HepG2 (cell line): ENCODE measurements at regions not wholly inside any gene's neighbourhood (a gene's known extent, or its start where the extent isn't known, plus 50 kb on each side); places are given as distances from the start of the nearest gene placed in this dataset.

Experiments used
- ATAC-seq: fragments of 200-7000 bp; cut with Tn5 transposase; 3 replicates; pipeline ENCODE4 v1.9.1; 2020; ENCODE audit warnings: mild to moderate bottlenecking, moderate library complexity
- BruUV-seq: library from RNA; stranded (reverse); fragments of 400-500 nt; replicated peaks from 2 replicates; lab custom pipeline; 2021; lab: Mats Ljungman, UMichigan
- CTCF ChIA-PET: fragments of 300-600 bp; formaldehyde crosslinking; extraction: SDS; loops from one replicate; lab custom pipeline; 2021; ENCODE audit warnings: low total read pairs, inconsistent platforms, low intra/inter-chr PET ratio; lab: Yijun Ruan, JAX
- POLR2A ChIA-PET: fragments of 350-600 bp; sonication (Branson Sonifier 250); formaldehyde crosslinking; loops from one replicate; lab custom pipeline; 2020; ENCODE audit warnings: antibody characterized with exemption, inconsistent platforms; lab: Yijun Ruan, JAX
- DNase-seq: peaks from one replicate; pipeline ENCODE4 v3.0.0-alpha.2; 2015; ENCODE audit warnings: low spot score
- FAIRE-seq: peaks from 3 replicates; lab custom pipeline; 2011; peaks lifted over from hg19 to GRCh38; lab: Jason Lieb, UNC
- H2AFZ ChIP-seq: one replicate; pipeline ENCODE4 v1.6.1; 2011; ENCODE audit warnings: low read length, inconsistent platforms
- H3K27ac ChIP-seq: fragments of 300-600 bp; 3 replicates; pipeline ENCODE4 v1.8.0; 2011; ENCODE audit warnings: mixed run types, mild to moderate bottlenecking, mixed read lengths, low read length, inconsistent platforms; ENCODE audit not compliant: insufficient read depth; ENCODE audit errors: extremely low read length
- H3K27me3 ChIP-seq, 2 experiments: fragments of 200-600 bp in 1 of 2; 2 replicates in 1 of 2; 3 replicates in 1 of 2; pipeline versions ENCODE4 v1.6.0 to v1.8.0; 2011; ENCODE audit warnings: low read length in 2 of 2, mild to moderate bottlenecking in 2 of 2, moderate library complexity in 2 of 2, inconsistent platforms in 1 of 2; ENCODE audit not compliant: insufficient read depth in 2 of 2, control insufficient read depth in 1 of 2
- H3K36me3 ChIP-seq, 2 experiments: fragments of 200-600 bp in 1 of 2; replicated peaks in 1 of 2; 2 replicates in 1 of 2; 3 replicates in 1 of 2; pipeline versions ENCODE4 v1.5.1 to v1.8.0; 2011; ENCODE audit warnings: low read length in 2 of 2, inconsistent platforms in 1 of 2; ENCODE audit not compliant: insufficient read depth in 2 of 2, control insufficient read depth in 1 of 2
- H3K4me1 ChIP-seq: 2 replicates; pipeline ENCODE4 v1.5.1; 2012; ENCODE audit warnings: low read length, inconsistent platforms; ENCODE audit not compliant: insufficient read depth
- H3K4me2 ChIP-seq: 2 replicates; pipeline ENCODE4 v1.6.0; 2011; ENCODE audit warnings: low read depth, low read length, inconsistent platforms
- H3K4me3 ChIP-seq, 3 experiments: fragments of 200-600 bp in 1 of 3; sonication (generic), shearing (Covaris generic) in 1 of 3; replicated peaks in 1 of 3; 2 replicates each; pipeline ENCODE4 v1.5.1; 2011 to 2016; ENCODE audit warnings: low read length in 3 of 3, inconsistent platforms in 2 of 3, low read depth in 2 of 3, mild to moderate bottlenecking in 2 of 3, control low read depth in 1 of 3, mixed read lengths in 1 of 3; ENCODE audit not compliant: insufficient read depth in 1 of 3
- H3K79me2 ChIP-seq: one replicate; pipeline ENCODE4 v1.6.1; 2011; ENCODE audit warnings: low read length, inconsistent platforms; ENCODE audit not compliant: insufficient read depth
- H3K9ac ChIP-seq: 2 replicates; pipeline ENCODE4 v1.6.0; 2011; ENCODE audit warnings: mild to moderate bottlenecking, low read depth, low read length, inconsistent platforms; ENCODE audit not compliant: insufficient read depth
- H3K9me3 ChIP-seq: 2 replicates; pipeline ENCODE4 v1.5.1; 2012; ENCODE audit warnings: mild to moderate bottlenecking, low read length
- H4K20me1 ChIP-seq: 2 replicates; pipeline ENCODE4 v1.6.0; 2011; ENCODE audit warnings: inconsistent platforms, mild to moderate bottlenecking, low read length, moderate library complexity; ENCODE audit not compliant: insufficient read depth
- ADNP ChIP-seq: sonication (generic); formaldehyde crosslinking; IDR thresholded peaks from 2 replicates; pipeline ENCODE4 v1.4.0; 2020; ENCODE audit warnings: missing genetic modification reagents
- CC2D1A ChIP-seq: sonication (generic); formaldehyde crosslinking; IDR thresholded peaks from 2 replicates; pipeline ENCODE4 v1.8.1; 2023; ENCODE audit warnings: mild to moderate bottlenecking, missing genetic modification reagents
- DRAP1 ChIP-seq: IDR thresholded peaks from 2 replicates; pipeline ENCODE4 v1.6.1; 2016; ENCODE audit warnings: missing genetic modification reagents, missing compliant biosample characterization
- FUBP1 ChIP-seq: sonication (generic); formaldehyde crosslinking; IDR thresholded peaks from 2 replicates; pipeline ENCODE4 v1.5.1; 2020; ENCODE audit warnings: missing genetic modification reagents, mild to moderate bottlenecking, borderline replicate concordance
- GABPB1 ChIP-seq: IDR thresholded peaks from 2 replicates; pipeline ENCODE4 v1.6.1; 2016; ENCODE audit warnings: mild to moderate bottlenecking, missing genetic modification reagents, moderate library complexity, missing compliant biosample characterization
- KLF15 ChIP-seq: sonication (generic); formaldehyde crosslinking; IDR thresholded peaks from 2 replicates; pipeline ENCODE4 v1.8.1; 2023; ENCODE audit warnings: borderline replicate concordance, mild to moderate bottlenecking, inconsistent platforms, missing genetic modification reagents, mixed read lengths
- PATZ1 ChIP-seq: sonication (generic); formaldehyde crosslinking; IDR thresholded peaks from 2 replicates; pipeline ENCODE4 v1.4.0; 2020; ENCODE audit warnings: missing genetic modification reagents
- REPIN1 ChIP-seq: sonication (generic); formaldehyde crosslinking; IDR thresholded peaks from 2 replicates; pipeline ENCODE4 v1.8.0; 2022; ENCODE audit warnings: missing genetic modification reagents, low read depth, mild to moderate bottlenecking, borderline replicate concordance
- RFX5 ChIP-seq: IDR thresholded peaks from 2 replicates; pipeline ENCODE4 v1.6.1; 2011; ENCODE audit warnings: low read depth, low read length, improper control_type of control experiment
- SAFB2 ChIP-seq: sonication (generic); formaldehyde crosslinking; IDR thresholded peaks from 2 replicates; pipeline ENCODE4 v1.5.1; 2020; ENCODE audit warnings: missing genetic modification reagents, low read depth, mild to moderate bottlenecking, borderline replicate concordance
- ZNF557 ChIP-seq: sonication (generic); formaldehyde crosslinking; IDR thresholded peaks from 2 replicates; pipeline ENCODE4 v1.4.0; 2020; ENCODE audit warnings: missing genetic modification reagents
- ZNF720 ChIP-seq: sonication (generic); formaldehyde crosslinking; IDR thresholded peaks from 2 replicates; pipeline ENCODE4 v1.4.0; 2020; ENCODE audit warnings: missing genetic modification reagents
- ZNF766 ChIP-seq: sonication (generic); formaldehyde crosslinking; IDR thresholded peaks from 2 replicates; pipeline ENCODE4 v1.5.0; 2020; ENCODE audit warnings: missing genetic modification reagents, borderline replicate concordance
- WGBS: methylation state at CpG from one replicate; pipeline ENCODE4 v1.1.6; 2017; ENCODE audit warnings: low lambda C conversion rate; 5-methylcytosine and 5-hydroxymethylcytosine counted together
- in situ Hi-C: cut with HindIII; loops from 2 replicates; pipeline ENCODE4 v1.10.0; 2017; ENCODE audit warnings: low pct_unique_long_range_greater_than_20kb; ENCODE audit not compliant: extremely low pct_ligation_motif_present
- intact Hi-C: fragments of 100-400 bp; cut with micrococcal nuclease; formaldehyde crosslinking; loops from one replicate; pipeline ENCODE4 v1.10.0; 2022; ENCODE audit not compliant: unreplicated experiment

GRCh38 chr12:111183094-111183493, 185.8 kb downstream of the PHETA1 start:
- H3K9me3 ChIP-seq: no peaks in the 10 kb centered on the region
- FAIRE-seq: no peak
- no peaks in the 10 kb centered on the region for H3K4me1 ChIP-seq
- no peak overlapping the region for H3K4me3 ChIP-seq
- no peaks in the 10 kb centered on the region for H3K36me3 ChIP-seq
- intact Hi-C loops: no loop called here
- no peak overlapping the region for H2AFZ ChIP-seq
- ATAC-seq: no peak
- ChIA-PET CTCF (no interaction called here), POLR2A (no interaction called here)
- H3K79me2 ChIP-seq: no peaks in the 10 kb centered on the region
- BruUV-seq: no TSS peak
- H3K27me3 ChIP-seq: peaks cover 2 to 18% of the 10 kb centered on the region in 2 experiments; a peak in 3 of 5 replicates
- in situ Hi-C loops: no loop called here
- no peak overlapping the region for H3K27ac ChIP-seq
- TF ChIP-seq DRAP1 (CRISPR knock-in tag): no peak
- no peak for TF ChIP-seq FUBP1 (CRISPR knock-in tag)
- TF ChIP-seq, all 625 proteins: peak for 0
- 0% methylated on average over 1 of the region's 2 CpGs for WGBS
- no peak overlapping the region for H3K4me2 ChIP-seq
- no peak for DNase-seq
- H3K9ac ChIP-seq: no peak overlapping the region
- no peaks in the 10 kb centered on the region for H4K20me1 ChIP-seq

GRCh38 chr12:111182382-111182781, 186.5 kb downstream of the PHETA1 start:
- no peaks in the 10 kb centered on the region for H3K36me3 ChIP-seq
- H3K79me2 ChIP-seq: no peaks in the 10 kb centered on the region
- in situ Hi-C loops (no loop called here), intact Hi-C loops (no loop called here)
- no peaks in the 10 kb centered on the region for H4K20me1 ChIP-seq
- DNase-seq (no peak), ATAC-seq (no peak), FAIRE-seq (no peak)
- H3K27ac ChIP-seq: no peak overlapping the region
- H3K4me1 ChIP-seq: no peaks in the 10 kb centered on the region
- BruUV-seq: no TSS peak
- ChIA-PET CTCF (no interaction called here), POLR2A (no interaction called here)
- peaks cover 1 to 17% of the 10 kb centered on the region in 2 experiments; a peak in 3 of 5 replicates for H3K27me3 ChIP-seq
- no peak overlapping the region for H3K9ac ChIP-seq
- no peak overlapping the region for H3K4me2 ChIP-seq
- no peak overlapping the region for H3K4me3 ChIP-seq
- no peaks in the 10 kb centered on the region for H3K9me3 ChIP-seq
- no peak overlapping the region for H2AFZ ChIP-seq
- WGBS: 44% methylated on average over 11 of the region's 16 CpGs
- TF ChIP-seq GABPB1 (CRISPR knock-in tag) (no peak), KLF15 (no peak), ZNF720 (CRISPR knock-in tag) (no peak), ZNF766 (no peak), REPIN1 (CRISPR knock-in tag) (no peak), RFX5 (no peak), SAFB2 (CRISPR knock-in tag) (no peak), PATZ1 (CRISPR knock-in tag) (no peak), ADNP (CRISPR knock-in tag) (no peak), ZNF557 (no peak), CC2D1A (no peak)
